ENCODE measurements at regions not wholly inside any gene's neighbourhood (a gene's known extent, or its start where the extent isn't known, plus 50 kb on each side); places are given as distances from the start of the nearest gene placed in this dataset.

DNA sequence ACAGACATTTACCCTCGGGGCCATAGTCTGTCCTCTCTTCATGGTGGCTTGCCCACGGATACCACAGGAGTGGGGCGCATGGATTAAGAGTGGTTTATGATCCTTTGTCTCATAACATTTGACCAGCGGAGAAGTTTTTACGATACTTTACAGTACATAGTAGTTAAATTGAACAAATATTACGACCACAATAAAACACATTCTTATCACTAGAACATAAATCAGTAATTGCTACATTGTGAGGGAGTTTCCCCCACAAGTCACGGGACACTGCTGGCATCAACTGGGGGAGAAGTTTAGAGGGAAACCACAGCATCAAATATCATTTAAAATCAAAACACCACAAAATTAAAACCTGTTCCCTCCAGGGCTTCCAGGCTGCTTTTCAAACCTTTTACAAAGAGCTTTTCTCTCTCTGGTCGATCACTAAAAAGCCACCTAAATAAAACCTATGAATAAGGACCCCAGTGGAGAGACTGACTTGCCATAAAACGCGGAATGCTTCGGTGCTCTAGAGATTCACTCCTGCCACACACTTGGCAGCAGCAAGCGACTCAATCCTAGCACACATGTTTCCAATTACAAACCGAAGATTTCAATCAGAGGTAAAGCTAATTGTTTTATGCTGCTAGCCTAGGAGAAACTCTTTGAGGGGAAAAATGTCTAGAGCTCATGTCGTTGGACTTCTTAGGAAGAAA lies 173.7 kb upstream of the HNRNPA3 start:
- 17% methylated on average over 5 of the region's 14 CpGs for WGBS (ENCODE audit: insufficient coverage)
- DNase-seq = peak; percentile 41
- Histone ChIP-seq H3K36me3 (ENCODE audit: control insufficient read depth, insufficient read depth, low read length) (no peaks in the 10 kb centered on the region), H3K9me3 (replicated peaks; ENCODE audit: control insufficient read depth, low read depth, low read length) (no peaks in the 10 kb centered on the region), H3K4me3 (ENCODE audit: low read length) (no peak overlapping the region), H3K27ac (ENCODE audit: low read length) (no peak overlapping the region), H3K4me1 (ENCODE audit: control insufficient read depth, insufficient read depth, low read length) (peaks cover 5% of the 10 kb centered on the region), H3K27me3 (ENCODE audit: control insufficient read depth, insufficient read depth, low read length) (peaks cover 4% of the 10 kb centered on the region)

- Histone ChIP-seq H3K36me3 (ENCODE audit: control insufficient read depth, insufficient read depth, low read length) (no peaks in the 10 kb centered on the region), H3K27me3 (ENCODE audit: control insufficient read depth, insufficient read depth, low read length) (peaks cover 4% of the 10 kb centered on the region), H3K4me3 (ENCODE audit: low read length) (no peak overlapping the region), H3K27ac (ENCODE audit: low read length) (no peak overlapping the region), H3K9me3 (replicated peaks; ENCODE audit: control insufficient read depth, low read depth, low read length) (no peaks in the 10 kb centered on the region), H3K4me1 (ENCODE audit: control insufficient read depth, insufficient read depth, low read length) (peaks cover 8% of the 10 kb centered on the region)
- DNase-seq = no peak
- no CpG with 5 or more reads among the region's 3 CpGs for WGBS (ENCODE audit: insufficient coverage)
Measured at GRCh38 chr2:177042311-177042710, 170.3 kb upstream of the HNRNPA3 start.

DNA sequence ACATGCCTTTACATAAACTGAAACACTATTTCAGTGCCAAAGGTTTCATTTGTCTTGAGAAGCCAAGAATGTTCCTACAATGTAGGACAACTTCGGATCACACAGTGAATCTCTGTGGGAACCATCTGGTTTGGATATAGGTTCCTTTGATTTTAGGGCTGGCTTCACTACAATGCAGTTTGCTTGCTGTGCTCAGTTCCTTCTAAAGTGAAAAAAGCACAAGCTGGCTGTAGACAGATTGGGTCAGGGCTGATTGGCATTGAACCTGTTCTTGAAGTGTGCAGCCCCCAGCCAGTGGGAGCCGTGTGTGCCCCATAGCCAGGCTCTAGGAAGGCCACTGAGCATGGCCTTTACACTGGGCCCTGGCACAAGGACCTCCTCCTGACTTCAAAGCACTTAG lies 167.9 kb upstream of the HNRNPA3 start:
- H3K4me1 ChIP-seq (ENCODE audit: control insufficient read depth, insufficient read depth, low read length) = peaks cover 5% of the 10 kb centered on the region
- peak; percentile 89 for DNase-seq
- no peaks in the 10 kb centered on the region for H3K36me3 ChIP-seq (ENCODE audit: control insufficient read depth, insufficient read depth, low read length)
- H3K9me3 ChIP-seq (replicated peaks; ENCODE audit: control insufficient read depth, low read depth, low read length) = no peaks in the 10 kb centered on the region
- H3K27me3 ChIP-seq (ENCODE audit: control insufficient read depth, insufficient read depth, low read length) = no peaks in the 10 kb centered on the region
- no peak overlapping the region for H3K4me3 ChIP-seq (ENCODE audit: low read length)
- 17% methylated on average over 2 of the region's 2 CpGs for WGBS (ENCODE audit: insufficient coverage)
- H3K27ac ChIP-seq (ENCODE audit: low read length) = no peak overlapping the region

DNA sequence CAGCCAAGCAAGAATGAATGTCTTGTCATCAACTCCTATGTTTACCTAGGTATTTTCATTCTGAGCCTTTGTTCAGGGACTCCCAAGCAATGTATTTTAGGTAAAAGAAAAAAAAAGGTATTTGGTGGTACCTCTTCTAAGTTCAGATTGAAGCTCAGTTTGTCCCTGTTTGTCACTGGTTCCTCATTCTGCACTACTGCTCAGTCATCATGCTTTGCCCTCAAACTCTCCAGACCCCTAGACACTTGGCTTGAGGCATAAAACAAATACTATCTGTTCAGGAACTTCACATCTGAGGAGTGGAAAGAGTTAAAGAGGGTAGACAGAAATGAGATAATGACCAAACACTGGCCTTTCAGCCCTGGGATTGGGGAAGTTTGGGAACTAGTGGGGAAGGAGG lies 163.6 kb upstream of the HNRNPA3 start:
- no peak for DNase-seq
- no peaks in the 10 kb centered on the region for H3K27me3 ChIP-seq (ENCODE audit: control insufficient read depth, insufficient read depth, low read length)

GRCh38 chr2:177051278-177051677 lies 161.3 kb upstream of the HNRNPA3 start:
- no peaks in the 10 kb centered on the region for H3K9me3 ChIP-seq (replicated peaks; ENCODE audit: control insufficient read depth, low read depth, low read length)
- no peak overlapping the region for H3K27ac ChIP-seq (ENCODE audit: low read length)
- H3K36me3 ChIP-seq (ENCODE audit: control insufficient read depth, insufficient read depth, low read length) = no peaks in the 10 kb centered on the region
- 50% methylated on average over 1 of the region's 1 CpG for WGBS (ENCODE audit: insufficient coverage)
- no peaks in the 10 kb centered on the region for H3K27me3 ChIP-seq (ENCODE audit: control insufficient read depth, insufficient read depth, low read length)
- no peaks in the 10 kb centered on the region for H3K4me1 ChIP-seq (ENCODE audit: control insufficient read depth, insufficient read depth, low read length)
- no peak for DNase-seq
- H3K4me3 ChIP-seq (ENCODE audit: low read length) = no peak overlapping the region

More for the DNA sequence above, 163.6 kb upstream of the HNRNPA3 start:
- H3K36me3 ChIP-seq (ENCODE audit: control insufficient read depth, insufficient read depth, low read length) = no peaks in the 10 kb centered on the region
- peaks cover 3% of the 10 kb centered on the region for H3K4me1 ChIP-seq (ENCODE audit: control insufficient read depth, insufficient read depth, low read length)
- H3K27ac ChIP-seq (ENCODE audit: low read length) = no peak overlapping the region
- no peaks in the 10 kb centered on the region for H3K9me3 ChIP-seq (replicated peaks; ENCODE audit: control insufficient read depth, low read depth, low read length)
- H3K4me3 ChIP-seq (ENCODE audit: low read length) = no peak overlapping the region

GRCh38 chr2:177052471-177052870 lies 160.1 kb upstream of the HNRNPA3 start:
- no peaks in the 10 kb centered on the region for H3K4me1 ChIP-seq (ENCODE audit: control insufficient read depth, insufficient read depth, low read length)
- no peaks in the 10 kb centered on the region for H3K9me3 ChIP-seq (replicated peaks; ENCODE audit: control insufficient read depth, low read depth, low read length)
- WGBS (ENCODE audit: insufficient coverage) = no CpG with 5 or more reads among the region's 4 CpGs
- DNase-seq = no peak
- no peaks in the 10 kb centered on the region for H3K36me3 ChIP-seq (ENCODE audit: control insufficient read depth, insufficient read depth, low read length)
- H3K4me3 ChIP-seq (ENCODE audit: low read length) = no peak overlapping the region
- H3K27me3 ChIP-seq (ENCODE audit: control insufficient read depth, insufficient read depth, low read length) = no peaks in the 10 kb centered on the region
- no peak overlapping the region for H3K27ac ChIP-seq (ENCODE audit: low read length)

GRCh38 chr2:177053038-177053437 lies 159.6 kb upstream of the HNRNPA3 start:
- Histone ChIP-seq H3K27me3 (ENCODE audit: control insufficient read depth, insufficient read depth, low read length) (no peaks in the 10 kb centered on the region), H3K9me3 (replicated peaks; ENCODE audit: control insufficient read depth, low read depth, low read length) (no peaks in the 10 kb centered on the region), H3K4me3 (ENCODE audit: low read length) (no peak overlapping the region), H3K27ac (ENCODE audit: low read length) (peak overlapping the region; percentile 9), H3K4me1 (ENCODE audit: control insufficient read depth, insufficient read depth, low read length) (no peaks in the 10 kb centered on the region), H3K36me3 (ENCODE audit: control insufficient read depth, insufficient read depth, low read length) (no peaks in the 10 kb centered on the region)
- no peak for DNase-seq
- 76% methylated on average over 2 of the region's 3 CpGs for WGBS (ENCODE audit: insufficient coverage)

DNA sequence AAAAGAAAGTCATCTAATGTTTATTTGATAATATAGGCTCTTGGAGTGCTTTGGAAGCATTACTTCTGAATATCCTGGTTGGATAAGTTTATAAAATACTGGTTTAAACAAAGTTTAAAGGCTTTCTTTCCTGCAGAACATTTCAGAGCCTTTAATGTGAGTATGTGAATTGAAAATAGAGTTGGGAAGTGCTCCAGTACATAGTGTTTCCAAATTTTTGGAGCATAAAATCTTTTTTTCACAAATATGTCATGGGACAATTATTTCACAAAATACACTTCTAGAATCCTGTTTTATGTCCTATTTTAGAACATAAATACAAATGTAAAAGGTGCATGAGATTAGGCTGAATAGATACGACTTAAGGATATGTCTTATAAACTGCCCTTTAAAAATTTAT lies 158.9 kb upstream of the HNRNPA3 start:
- Histone ChIP-seq H3K4me3 (ENCODE audit: low read length) (no peak overlapping the region), H3K9me3 (replicated peaks; ENCODE audit: control insufficient read depth, low read depth, low read length) (no peaks in the 10 kb centered on the region), H3K4me1 (ENCODE audit: control insufficient read depth, insufficient read depth, low read length) (no peaks in the 10 kb centered on the region), H3K27me3 (ENCODE audit: control insufficient read depth, insufficient read depth, low read length) (no peaks in the 10 kb centered on the region), H3K36me3 (ENCODE audit: control insufficient read depth, insufficient read depth, low read length) (no peaks in the 10 kb centered on the region), H3K27ac (ENCODE audit: low read length) (peak overlapping the region; percentile 6)
- DNase-seq = peak; percentile 81
- no CpG with 5 or more reads among the region's 1 CpG for WGBS (ENCODE audit: insufficient coverage)

DNA sequence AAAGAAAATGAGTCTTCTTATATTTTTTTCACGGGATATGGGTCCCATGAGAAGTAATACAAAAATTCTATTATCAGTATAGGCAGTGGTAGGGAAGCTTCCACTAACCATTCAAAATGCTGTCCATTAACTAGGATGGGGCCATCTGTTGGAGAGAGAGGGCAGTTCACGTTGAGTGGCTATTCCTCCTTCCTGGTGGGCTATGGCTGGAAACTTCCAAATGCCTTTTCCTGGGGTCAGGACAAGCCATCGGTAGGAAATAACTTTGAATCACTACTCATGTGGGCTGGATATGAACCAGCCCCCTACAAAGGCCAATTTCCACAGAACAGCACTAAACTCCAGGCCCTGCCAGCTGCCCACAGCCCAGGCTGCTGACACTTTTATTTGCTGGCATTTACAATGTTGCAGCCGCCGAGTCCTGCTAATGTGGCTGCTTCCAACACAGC lies 156.1 kb upstream of the HNRNPA3 start:
- no peak overlapping the region for H3K27ac ChIP-seq (ENCODE audit: low read length)
- no peaks in the 10 kb centered on the region for H3K9me3 ChIP-seq (replicated peaks; ENCODE audit: control insufficient read depth, low read depth, low read length)
- 36% methylated on average over 2 of the region's 5 CpGs for WGBS (ENCODE audit: insufficient coverage)
- H3K27me3 ChIP-seq (ENCODE audit: control insufficient read depth, insufficient read depth, low read length) = no peaks in the 10 kb centered on the region
- no peaks in the 10 kb centered on the region for H3K4me1 ChIP-seq (ENCODE audit: control insufficient read depth, insufficient read depth, low read length)
- peak; percentile 26 for DNase-seq
- no peaks in the 10 kb centered on the region for H3K36me3 ChIP-seq (ENCODE audit: control insufficient read depth, insufficient read depth, low read length)
- H3K4me3 ChIP-seq (ENCODE audit: low read length) = no peak overlapping the region

- Histone ChIP-seq H3K9me3 (replicated peaks; ENCODE audit: control insufficient read depth, low read depth, low read length) (no peaks in the 10 kb centered on the region), H3K27ac (ENCODE audit: low read length) (no peak overlapping the region), H3K4me3 (ENCODE audit: low read length) (no peak overlapping the region), H3K27me3 (ENCODE audit: control insufficient read depth, insufficient read depth, low read length) (no peaks in the 10 kb centered on the region), H3K4me1 (ENCODE audit: control insufficient read depth, insufficient read depth, low read length) (no peaks in the 10 kb centered on the region), H3K36me3 (ENCODE audit: control insufficient read depth, insufficient read depth, low read length) (no peaks in the 10 kb centered on the region)
- no peak for DNase-seq
Measured at GRCh38 chr2:177058747-177059146, 153.8 kb upstream of the HNRNPA3 start.

GRCh38 chr2:177059293-177059692 lies 153.3 kb upstream of the HNRNPA3 start:
- H3K4me3 ChIP-seq (ENCODE audit: low read length) = no peak overlapping the region
- H3K36me3 ChIP-seq (ENCODE audit: control insufficient read depth, insufficient read depth, low read length) = no peaks in the 10 kb centered on the region
- peak; percentile 56 for DNase-seq
- WGBS (ENCODE audit: insufficient coverage) = no CpG with 5 or more reads among the region's 6 CpGs
- H3K4me1 ChIP-seq (ENCODE audit: control insufficient read depth, insufficient read depth, low read length) = no peaks in the 10 kb centered on the region
- H3K27ac ChIP-seq (ENCODE audit: low read length) = no peak overlapping the region
- no peaks in the 10 kb centered on the region for H3K27me3 ChIP-seq (ENCODE audit: control insufficient read depth, insufficient read depth, low read length)
- H3K9me3 ChIP-seq (replicated peaks; ENCODE audit: control insufficient read depth, low read depth, low read length) = no peaks in the 10 kb centered on the region
